A549 (cell line): ENCODE measurements at regions not wholly inside any gene's neighbourhood (a gene's known extent, or its start where the extent isn't known, plus 50 kb on each side); places are given as distances from the start of the nearest gene placed in this dataset.
A peak's percentile ranks its signal among the peaks of the same experiment; 100 is the strongest.

Experiments
- ATAC-seq, 2 experiments: fragments of 200-7000 bp in 1 of 2; fragments of >200 bp in 1 of 2; cut with Nextera tagmentation in 1 of 2; cut with Tn5 transposase in 1 of 2; 3 replicates each; pipeline versions ENCODE4 v1.8.0 to v1.9.1; 2018 to 2020; ENCODE audit warnings: mild to moderate bottlenecking in 1 of 2, moderate library complexity in 1 of 2
- CTCF ChIA-PET: fragments of 300-600 bp; sonication (Branson Sonifier 250); formaldehyde crosslinking; extraction: SDS; loops from one replicate; lab custom pipeline; 2021; ENCODE audit warnings: antibody characterized with exemption, inconsistent platforms; lab: Yijun Ruan, JAX
- POLR2A ChIA-PET: fragments of 350-600 bp; formaldehyde crosslinking; extraction: SDS; loops from one replicate; lab custom pipeline; 2021; ENCODE audit warnings: antibody characterized with exemption, inconsistent platforms; lab: Yijun Ruan, JAX
- DNase-seq, 2 experiments: peaks; one replicate each; pipeline versions ENCODE4 v3.0.0 to v3.0.0-alpha.2; 2011 to 2016; ENCODE audit warnings: low read depth in 1 of 2, low spot score in 1 of 2
- FAIRE-seq: peaks from 2 replicates; lab custom pipeline; 2011; peaks lifted over from hg19 to GRCh38; lab: Jason Lieb, UNC
- H3K27ac ChIP-seq, 2 experiments: fragments of >200 bp; sonication (Bioruptor Twin); formaldehyde crosslinking; 3 replicates each; pipeline ENCODE4 v1.5.1; 2016 to 2017
- H3K4me1 ChIP-seq: fragments of >200 bp; sonication (Bioruptor Twin); formaldehyde crosslinking; 3 replicates; pipeline ENCODE4 v1.6.1; 2016
- H3K4me2 ChIP-seq: fragments of >200 bp; sonication (Bioruptor Twin); formaldehyde crosslinking; 3 replicates; pipeline ENCODE4 v1.6.1; 2016
- H3K4me3 ChIP-seq: fragments of >200 bp; sonication (Bioruptor Twin); formaldehyde crosslinking; 3 replicates; pipeline ENCODE4 v1.5.1; 2016
- H3K9me3 ChIP-seq: fragments of >200 bp; sonication (Bioruptor Twin); formaldehyde crosslinking; 3 replicates; pipeline ENCODE4 v1.6.1; 2016
- CEBPB ChIP-seq, 2 experiments: fragments of >200 bp in 1 of 2; sonication (Bioruptor Twin) in 1 of 2; formaldehyde crosslinking in 1 of 2; IDR thresholded peaks; 2 replicates each; pipeline ENCODE4 v1.6.1; 2012 to 2016
- FOSB ChIP-seq: fragments of 250-450 bp; sonication (Bioruptor Pico); IDR thresholded peaks from 2 replicates; pipeline ENCODE4 v1.5.0; 2020; ENCODE audit warnings: mild to moderate bottlenecking, moderate library complexity
- HOXB13 ChIP-seq: fragments of 250-450 bp; sonication (Bioruptor Pico); IDR thresholded peaks from 2 replicates; pipeline ENCODE4 v1.5.0; 2020; ENCODE audit warnings: low read depth, mild to moderate bottlenecking, moderate library complexity
- HOXB5 ChIP-seq: fragments of 250-450 bp; sonication (Bioruptor Pico); IDR thresholded peaks from 2 replicates; pipeline ENCODE4 v1.5.0; 2020; ENCODE audit warnings: mild to moderate bottlenecking, moderate library complexity
- MYC ChIP-seq: IDR thresholded peaks from 2 replicates; pipeline ENCODE4 v1.6.1; 2012; ENCODE audit warnings: mild to moderate bottlenecking, inconsistent platforms, low read length, improper control_type of control experiment, borderline replicate concordance
- NFE2L2 ChIP-seq: fragments of 150-350 bp; conservative IDR thresholded peaks from 2 replicates; pipeline ENCODE4 v1.6.1; 2014; ENCODE audit warnings: low read length
- NPAS2 ChIP-seq: fragments of 250-450 bp; sonication (Bioruptor Pico); IDR thresholded peaks from 2 replicates; pipeline ENCODE4 v1.8.0; 2022; ENCODE audit warnings: mild to moderate bottlenecking, moderate library complexity, borderline replicate concordance
- POLR2A ChIP-seq: IDR thresholded peaks from 2 replicates; pipeline ENCODE4 v1.6.1; 2012; ENCODE audit warnings: mild to moderate bottlenecking, low read length
- RAD21 ChIP-seq, 2 experiments: fragments of >200 bp in 1 of 2; sonication (Bioruptor Twin) in 1 of 2; formaldehyde crosslinking in 1 of 2; IDR thresholded peaks in 1 of 2; conservative IDR thresholded peaks in 1 of 2; 2 replicates in 1 of 2; 3 replicates in 1 of 2; pipeline ENCODE4 v1.6.1; 2012 to 2018; ENCODE audit warnings: inconsistent platforms in 1 of 2
- RCOR1 ChIP-seq: fragments of 150-350 bp; IDR thresholded peaks from 2 replicates; pipeline ENCODE4 v1.6.1; 2014; ENCODE audit warnings: antibody characterized with exemption, low read length, low read depth
- RNF2 ChIP-seq: fragments of 200-600 bp; sonication (generic); IDR thresholded peaks from 2 replicates; pipeline ENCODE4 v1.6.1; 2016; ENCODE audit warnings: low read depth, mild to moderate bottlenecking, antibody characterized with exemption, moderate library complexity, borderline replicate concordance
- SMC3 ChIP-seq: fragments of >200 bp; sonication (Bioruptor Twin); formaldehyde crosslinking; IDR thresholded peaks from 3 replicates; pipeline ENCODE4 v1.6.1; 2018; ENCODE audit warnings: inconsistent platforms
- WGBS: methylation state at CpG from one replicate; pipeline ENCODE4 v1.1.6; 2017; ENCODE audit errors: missing lambda C conversion rate; 5-methylcytosine and 5-hydroxymethylcytosine counted together
- TF ChIP-seq, protein P1 (sequence below): IDR thresholded peaks from 2 replicates; pipeline ENCODE4 v1.6.1; 2012; ENCODE audit warnings: low read depth, borderline replicate concordance
- TF ChIP-seq, protein P2 (sequence below): fragments of >200 bp; sonication (Bioruptor Twin); formaldehyde crosslinking; IDR thresholded peaks from 2 replicates; pipeline ENCODE4 v1.6.1; 2016
- TF ChIP-seq, protein P3 (sequence below): fragments of >200 bp; sonication (Bioruptor Twin); formaldehyde crosslinking; IDR thresholded peaks from 3 replicates; pipeline ENCODE4 v1.5.1; 2016
- TF ChIP-seq, protein P4 (sequence below): IDR thresholded peaks from 2 replicates; pipeline ENCODE4 v1.6.1; 2012
- TF ChIP-seq, protein P5 (sequence below): fragments of 450-650 bp; IDR thresholded peaks from 2 replicates; pipeline ENCODE4 v1.6.1; 2014; ENCODE audit warnings: antibody characterized with exemption

DNA sequence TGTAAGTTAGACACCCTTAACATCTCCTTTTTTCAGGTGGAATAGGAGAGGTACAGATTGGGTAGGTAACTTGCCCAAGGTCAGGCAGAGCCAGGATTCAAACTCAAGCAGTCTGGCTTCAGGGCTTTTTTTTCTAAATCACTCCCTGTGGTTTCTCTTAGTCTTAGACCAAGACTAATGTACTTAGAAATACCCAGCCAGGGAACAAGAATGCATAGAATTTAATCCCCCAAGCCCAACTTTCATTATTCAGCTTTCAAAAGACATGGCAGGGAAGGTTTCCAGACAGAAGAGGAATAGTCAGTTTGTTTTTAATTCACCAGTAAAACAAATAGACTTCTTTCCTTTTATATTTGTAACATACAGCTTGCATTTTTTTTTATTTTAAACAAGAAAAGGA is 305.2 kb upstream of the RBFOX1 start (continued):
- TF ChIP-seq, protein P1, sequence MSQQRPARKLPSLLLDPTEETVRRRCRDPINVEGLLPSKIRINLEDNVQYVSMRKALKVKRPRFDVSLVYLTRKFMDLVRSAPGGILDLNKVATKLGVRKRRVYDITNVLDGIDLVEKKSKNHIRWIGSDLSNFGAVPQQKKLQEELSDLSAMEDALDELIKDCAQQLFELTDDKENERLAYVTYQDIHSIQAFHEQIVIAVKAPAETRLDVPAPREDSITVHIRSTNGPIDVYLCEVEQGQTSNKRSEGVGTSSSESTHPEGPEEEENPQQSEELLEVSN: no peak
- TF ChIP-seq POLR2A (no peak), RAD21 (conservative IDR thresholded peaks at IDR 0.05 in 1 of 2, IDR thresholded peaks at IDR 0.05 in 1 of 2) (no peak), NFE2L2 (no peak)

DNA sequence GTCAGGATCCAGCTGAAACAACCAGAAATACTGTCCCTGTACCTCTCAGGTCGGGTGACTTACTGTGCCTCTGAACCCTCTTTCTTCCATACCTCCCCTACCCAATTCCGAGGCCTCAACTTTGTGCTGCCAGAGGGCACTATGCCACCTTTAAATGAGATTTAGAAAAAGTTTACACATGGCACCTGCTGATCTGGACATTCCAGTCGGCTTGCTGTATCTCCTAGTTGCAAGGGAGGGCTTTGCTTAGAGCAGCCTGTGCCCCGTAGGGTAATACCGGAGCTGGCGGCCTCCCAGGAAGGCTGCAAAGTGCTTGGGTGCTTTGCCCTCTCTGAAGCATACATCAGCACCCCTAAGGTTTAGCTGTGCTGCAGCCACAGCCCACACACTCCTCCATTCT is 306.0 kb upstream of the RBFOX1 start:
- Histone ChIP-seq H3K4me2 (no peak overlapping the region), H3K27ac (no peak overlapping the region), H3K4me1 (no peaks in the 10 kb centered on the region), H3K4me3 (no peak overlapping the region), H3K9me3 (no peaks in the 10 kb centered on the region)
- 0% methylated on average over 6 of the region's 6 CpGs for WGBS
- FAIRE-seq (no peak), ATAC-seq (no peak), DNase-seq (no peak)
- CTCF ChIA-PET: interaction anchor here (0.7 to 1.7 kb wide), 2 partner anchors 11 to 28 kb away, joined by 3 to 4 read pairs; no protein-coding TSS in a partner anchor
- POLR2A ChIA-PET: no interaction called here
- no peak for TF ChIP-seq RNF2
- TF ChIP-seq MYC: no peak
- TF ChIP-seq, protein P2, sequence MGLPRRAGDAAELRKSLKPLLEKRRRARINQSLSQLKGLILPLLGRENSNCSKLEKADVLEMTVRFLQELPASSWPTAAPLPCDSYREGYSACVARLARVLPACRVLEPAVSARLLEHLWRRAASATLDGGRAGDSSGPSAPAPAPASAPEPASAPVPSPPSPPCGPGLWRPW: no peak
- TF ChIP-seq, protein P3, sequence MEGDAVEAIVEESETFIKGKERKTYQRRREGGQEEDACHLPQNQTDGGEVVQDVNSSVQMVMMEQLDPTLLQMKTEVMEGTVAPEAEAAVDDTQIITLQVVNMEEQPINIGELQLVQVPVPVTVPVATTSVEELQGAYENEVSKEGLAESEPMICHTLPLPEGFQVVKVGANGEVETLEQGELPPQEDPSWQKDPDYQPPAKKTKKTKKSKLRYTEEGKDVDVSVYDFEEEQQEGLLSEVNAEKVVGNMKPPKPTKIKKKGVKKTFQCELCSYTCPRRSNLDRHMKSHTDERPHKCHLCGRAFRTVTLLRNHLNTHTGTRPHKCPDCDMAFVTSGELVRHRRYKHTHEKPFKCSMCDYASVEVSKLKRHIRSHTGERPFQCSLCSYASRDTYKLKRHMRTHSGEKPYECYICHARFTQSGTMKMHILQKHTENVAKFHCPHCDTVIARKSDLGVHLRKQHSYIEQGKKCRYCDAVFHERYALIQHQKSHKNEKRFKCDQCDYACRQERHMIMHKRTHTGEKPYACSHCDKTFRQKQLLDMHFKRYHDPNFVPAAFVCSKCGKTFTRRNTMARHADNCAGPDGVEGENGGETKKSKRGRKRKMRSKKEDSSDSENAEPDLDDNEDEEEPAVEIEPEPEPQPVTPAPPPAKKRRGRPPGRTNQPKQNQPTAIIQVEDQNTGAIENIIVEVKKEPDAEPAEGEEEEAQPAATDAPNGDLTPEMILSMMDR: no peak
- TF ChIP-seq, protein P4, sequence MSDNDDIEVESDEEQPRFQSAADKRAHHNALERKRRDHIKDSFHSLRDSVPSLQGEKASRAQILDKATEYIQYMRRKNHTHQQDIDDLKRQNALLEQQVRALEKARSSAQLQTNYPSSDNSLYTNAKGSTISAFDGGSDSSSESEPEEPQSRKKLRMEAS: no peak
- TF ChIP-seq HOXB13 (CRISPR knock-in tag): no peak
- TF ChIP-seq, protein P5, sequence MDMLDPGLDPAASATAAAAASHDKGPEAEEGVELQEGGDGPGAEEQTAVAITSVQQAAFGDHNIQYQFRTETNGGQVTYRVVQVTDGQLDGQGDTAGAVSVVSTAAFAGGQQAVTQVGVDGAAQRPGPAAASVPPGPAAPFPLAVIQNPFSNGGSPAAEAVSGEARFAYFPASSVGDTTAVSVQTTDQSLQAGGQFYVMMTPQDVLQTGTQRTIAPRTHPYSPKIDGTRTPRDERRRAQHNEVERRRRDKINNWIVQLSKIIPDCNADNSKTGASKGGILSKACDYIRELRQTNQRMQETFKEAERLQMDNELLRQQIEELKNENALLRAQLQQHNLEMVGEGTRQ: no peak
- TF ChIP-seq CEBPB (IDR thresholded peaks at IDR 0.05): no peak

DNA sequence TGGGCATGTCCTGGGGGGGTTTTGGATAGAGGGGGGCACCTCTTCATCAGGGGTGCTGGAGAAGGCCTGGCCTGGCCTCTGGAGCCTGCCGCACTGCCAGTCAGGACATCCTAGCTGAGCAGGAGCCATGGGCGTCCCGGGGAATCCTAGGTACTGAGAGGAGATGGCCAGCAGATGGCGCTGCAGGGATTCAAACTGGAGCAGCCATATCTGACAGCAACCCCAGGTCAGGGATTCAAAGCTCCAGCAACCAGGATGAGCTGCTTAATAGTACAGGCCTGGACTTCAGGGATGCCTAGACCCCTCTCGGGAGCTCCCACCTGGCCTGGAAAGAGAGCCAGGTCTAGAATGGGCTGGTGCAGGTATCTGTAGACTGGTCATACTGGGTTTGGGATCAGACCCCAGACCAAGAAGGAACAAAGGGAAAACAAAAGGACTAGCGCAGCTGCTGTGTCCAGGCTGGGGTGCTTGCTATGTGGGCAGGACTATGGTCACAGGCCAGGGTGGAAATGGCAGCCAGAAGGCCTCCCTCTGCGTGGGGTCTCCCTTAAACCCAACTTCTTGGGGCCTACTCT is 306.9 kb upstream of the RBFOX1 start:
- Histone ChIP-seq H3K9me3 (no peaks in the 10 kb centered on the region), H3K4me3 (no peak overlapping the region), H3K27ac (no peak overlapping the region), H3K4me1 (no peaks in the 10 kb centered on the region), H3K4me2 (no peak overlapping the region)
- 2% methylated on average over 7 of the region's 7 CpGs for WGBS
- peak; percentile 54 to 93; a peak in 4 of 6 replicates for ATAC-seq
- ChIA-PET POLR2A (no interaction called here), CTCF (interaction anchor here (1.0 to 1.7 kb wide), 5 partner anchors 12 to 1149 kb away, joined by 3 to 4 read pairs (median 3); no protein-coding TSS in a partner anchor)
- TF ChIP-seq HOXB5 (CRISPR knock-in tag): no peak
- TF ChIP-seq FOSB (CRISPR knock-in tag): no peak
- TF ChIP-seq NPAS2 (CRISPR knock-in tag): no peak
- peak; percentile 31; the same call in 1 of the 3 replicates for TF ChIP-seq SMC3
- no peak for TF ChIP-seq CEBPB (IDR thresholded peaks at IDR 0.05)
- peak; percentile 40 to 59; a peak in 3 of 5 replicates for TF ChIP-seq RAD21 (conservative IDR thresholded peaks at IDR 0.05 in 1 of 2, IDR thresholded peaks at IDR 0.05 in 1 of 2)
- no peak for TF ChIP-seq RCOR1
- TF ChIP-seq, protein P3: peak; percentile 34; the same call in 2 of the 3 replicates
- DNase-seq: peak; percentile 25 to 63
- no peak for FAIRE-seq
